ENCODE measurements at regions not wholly inside any gene's neighbourhood (a gene's known extent, or its start where the extent isn't known, plus 50 kb on each side); places are given as distances from the start of the nearest gene placed in this dataset.

DNA sequence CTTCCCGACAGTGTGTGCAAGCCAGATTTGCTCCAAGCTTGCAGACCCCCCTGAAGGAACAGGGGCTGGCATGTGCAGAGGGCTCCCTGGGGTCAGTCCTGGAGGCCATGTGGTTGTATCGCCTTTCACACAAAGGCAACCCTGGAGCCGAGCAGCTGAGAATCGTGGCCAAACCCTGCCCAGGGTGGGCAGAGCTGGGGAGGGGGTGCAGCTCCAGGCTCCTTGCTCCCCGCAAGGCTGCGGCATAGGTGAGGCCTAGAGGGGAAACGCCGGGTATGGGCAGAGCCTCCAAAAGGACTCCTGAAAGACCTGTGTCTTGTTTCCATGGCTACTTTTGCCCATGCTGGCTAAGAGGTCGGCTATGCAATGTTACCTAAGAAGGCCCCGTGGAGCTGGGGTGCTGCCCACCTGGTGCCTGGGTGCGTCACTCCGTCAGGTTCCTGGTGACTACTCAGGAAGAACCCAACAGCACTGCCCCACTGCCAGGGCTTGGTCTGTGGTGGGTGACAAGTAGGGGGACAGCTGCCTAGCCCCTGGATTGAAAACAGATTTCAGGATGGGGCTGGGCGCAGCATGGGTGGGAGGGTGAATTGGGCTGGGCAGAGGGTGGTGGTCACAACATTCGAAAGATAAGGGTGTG is 171.0 kb upstream of the SHH start:
- no peak for DNase-seq

DNA sequence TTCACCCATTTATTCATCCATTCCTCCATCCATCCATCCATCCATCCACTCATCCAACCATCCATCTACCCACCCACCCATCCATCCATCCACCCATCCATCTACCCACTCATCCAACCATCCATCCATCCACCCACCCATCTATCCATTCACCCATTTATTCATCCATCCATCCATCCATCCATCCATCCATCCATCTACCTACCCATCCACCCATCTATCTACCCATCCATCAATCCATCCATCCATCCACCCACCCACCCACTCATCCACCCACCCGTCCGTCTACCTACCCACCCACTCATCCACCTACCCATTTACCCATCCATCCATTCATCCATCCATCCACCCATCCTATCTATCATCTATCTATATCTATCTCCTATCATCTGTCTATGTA is 169.4 kb upstream of the SHH start:
- DNase-seq: no peak

DNA sequence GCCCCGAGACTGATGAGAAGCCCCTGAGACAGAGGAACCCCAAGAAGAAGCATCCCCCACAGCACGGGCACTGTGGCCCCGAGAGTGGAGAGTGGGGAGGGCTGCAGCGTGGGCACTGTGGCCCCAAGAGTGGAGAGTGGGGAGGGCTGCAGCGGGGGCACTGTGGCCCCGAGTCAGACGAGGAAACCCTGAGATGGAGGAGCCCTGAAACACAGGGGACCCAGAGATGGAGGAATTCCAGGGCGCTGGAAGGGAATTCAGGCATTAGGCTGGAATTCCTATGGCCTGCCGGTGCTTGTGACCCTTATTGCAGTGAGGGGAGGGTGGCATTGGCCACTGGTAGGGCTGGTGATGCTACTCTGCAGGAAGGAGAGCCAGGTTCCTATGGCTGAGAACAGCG is 168.6 kb upstream of the SHH start:
- DNase-seq: no peak

DNA sequence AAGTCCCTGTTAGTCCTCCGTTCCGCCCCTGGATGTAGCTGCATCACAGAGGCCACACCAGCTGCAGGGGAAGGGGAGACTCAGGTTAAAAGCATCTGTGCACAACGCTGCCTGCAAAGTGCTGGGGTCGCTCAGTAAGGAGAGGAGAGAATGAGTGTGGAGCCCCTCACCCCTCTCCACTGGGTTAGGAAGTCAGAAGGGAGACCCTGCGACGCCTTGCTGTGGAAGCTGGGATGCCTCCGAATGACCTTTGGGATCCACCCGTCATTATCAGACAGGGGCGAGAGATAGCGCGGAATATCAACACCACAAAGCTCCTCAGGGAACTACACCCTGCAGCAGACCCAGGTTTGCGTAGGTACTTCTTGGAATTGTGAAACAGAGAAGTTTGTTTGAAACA is 167.7 kb upstream of the SHH start:
- no peak for DNase-seq

DNA sequence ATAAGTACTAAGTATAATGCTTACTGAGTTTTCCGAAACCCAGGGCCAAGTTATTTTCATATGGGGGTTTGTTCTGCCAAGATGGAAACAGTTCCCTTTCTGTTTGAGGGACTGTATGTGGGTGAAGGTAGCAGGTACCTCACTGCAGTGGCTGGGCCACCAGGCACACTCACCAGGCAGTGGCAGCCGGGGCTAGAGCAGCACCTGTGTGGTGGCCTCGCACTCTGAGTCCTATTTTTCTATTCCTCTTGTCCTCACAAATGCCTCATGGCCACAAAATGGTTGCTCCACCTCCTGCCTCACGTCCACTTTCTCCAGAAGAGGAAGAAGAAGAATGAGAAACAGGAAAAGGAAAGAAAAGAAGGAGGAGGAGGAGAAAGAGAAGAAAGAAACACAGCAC is 167.3 kb upstream of the SHH start:
- DNase-seq: no peak

DNA sequence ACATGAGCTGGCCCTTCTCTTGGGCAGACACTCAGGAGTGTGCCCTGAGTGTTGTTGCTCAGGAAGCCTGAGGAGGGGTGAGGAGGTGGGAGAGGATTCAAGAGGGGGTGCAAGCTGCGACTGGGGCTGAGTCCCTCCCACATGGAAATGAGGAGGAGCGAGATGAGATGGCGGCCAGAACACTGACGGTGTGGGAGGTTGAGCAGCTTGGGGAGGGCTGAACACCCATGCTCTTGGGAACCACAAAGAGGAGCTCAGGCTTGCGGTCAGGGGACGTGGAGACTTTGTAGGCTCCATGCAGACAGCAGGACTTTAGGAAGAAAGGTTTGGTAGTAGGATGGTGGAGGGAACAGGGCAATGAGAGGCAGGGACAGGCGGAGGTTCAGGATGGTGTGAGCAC is 163.2 kb upstream of the SHH start:
- no peak for DNase-seq

DNA sequence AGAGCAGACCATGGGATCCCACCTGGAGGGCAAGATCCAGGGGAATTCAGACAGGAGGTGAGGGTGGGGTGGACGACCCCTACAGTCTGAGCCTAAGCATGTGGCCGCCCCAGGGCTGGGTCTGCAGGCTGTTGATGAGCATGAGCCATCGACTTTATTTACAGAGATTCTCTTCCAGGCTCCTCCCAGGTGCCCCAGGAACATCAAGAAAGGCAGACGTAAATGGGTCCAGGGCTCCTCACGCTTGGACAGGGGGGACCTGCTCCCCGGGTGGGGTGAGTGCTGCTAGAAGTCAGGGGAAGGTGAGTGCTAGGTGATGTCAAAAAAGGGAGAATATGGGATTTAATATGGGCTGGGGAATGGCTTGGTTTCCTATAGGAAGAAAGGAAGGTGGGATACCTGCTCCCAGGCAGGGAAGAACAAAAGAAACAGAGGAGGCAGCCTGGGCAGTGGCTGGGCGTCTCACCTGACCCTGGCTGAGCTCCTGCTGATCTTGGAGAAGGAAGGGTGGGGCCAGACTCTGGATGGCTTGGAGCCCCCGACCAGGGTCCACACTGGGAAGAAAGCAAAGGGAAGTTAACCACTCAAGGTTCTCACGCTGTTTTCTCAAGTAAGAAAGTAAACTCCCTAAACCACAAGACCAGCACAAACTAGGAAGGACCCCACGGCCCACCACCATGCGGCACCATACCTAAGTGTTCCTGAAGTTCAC is 162.1 kb upstream of the SHH start:
- no peak for DNase-seq

DNA sequence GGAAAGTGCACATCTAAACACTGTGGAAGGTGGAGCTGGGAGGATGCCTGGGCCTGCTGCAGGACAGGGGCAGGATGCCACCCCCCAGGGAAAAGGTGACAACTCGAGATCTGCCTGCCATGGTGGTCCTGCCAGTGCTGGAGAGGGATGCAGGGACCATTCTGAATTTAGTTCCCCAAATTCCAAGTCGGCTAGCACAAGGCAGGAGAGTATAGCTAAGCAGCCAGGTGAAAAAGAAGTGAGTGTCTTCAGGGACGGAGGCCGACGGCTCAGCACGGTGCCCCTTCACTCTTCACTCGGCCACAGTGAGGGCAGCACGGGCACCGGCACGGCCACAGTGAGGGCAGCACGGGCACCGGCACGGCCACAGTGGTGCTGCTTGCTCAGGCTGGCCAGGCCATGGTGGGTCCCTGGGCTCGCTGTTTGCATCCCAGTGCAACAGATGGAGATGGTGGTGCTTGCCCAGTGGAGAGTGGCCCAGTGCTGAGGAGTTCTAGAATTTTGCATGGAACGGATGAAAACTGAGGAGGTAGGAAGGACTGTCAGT is 161.3 kb upstream of the SHH start:
- DNase-seq: no peak

DNA sequence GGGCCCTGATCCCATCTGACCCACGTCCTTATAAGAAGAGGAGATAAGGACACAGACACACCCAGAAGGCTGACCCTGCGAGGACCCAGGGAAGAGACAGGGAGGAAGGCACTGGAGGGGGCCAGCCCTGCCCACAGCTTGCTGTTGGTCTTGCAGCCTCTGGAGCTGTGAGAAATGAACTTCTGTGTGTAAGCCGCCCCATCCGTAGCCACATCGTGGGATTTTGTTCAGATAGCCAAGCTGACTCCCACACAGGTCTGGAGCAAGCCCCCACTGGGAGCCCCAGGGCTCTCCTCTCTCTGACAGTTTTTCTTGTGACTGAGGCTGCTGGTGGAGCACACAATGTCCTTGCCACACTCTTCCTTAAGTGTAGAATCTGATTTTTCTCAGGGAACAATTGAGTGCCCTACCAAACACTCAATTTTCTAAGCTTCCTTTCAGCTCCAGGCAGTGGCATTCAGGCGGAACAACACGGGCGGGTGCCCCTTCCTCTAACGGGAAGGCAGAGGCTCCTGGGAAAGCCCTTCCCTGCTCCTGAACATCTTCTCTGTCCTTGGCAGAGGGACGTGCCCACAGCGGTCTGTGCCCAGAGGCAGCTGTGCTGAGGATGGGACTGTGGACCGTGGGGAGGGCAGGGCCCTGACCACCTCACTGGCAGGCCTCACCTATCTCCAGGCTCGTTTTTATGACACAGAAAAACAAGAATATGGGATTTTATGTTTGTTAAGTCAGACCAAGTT is 160.6 kb upstream of the SHH start:
- no peak for DNase-seq

DNA sequence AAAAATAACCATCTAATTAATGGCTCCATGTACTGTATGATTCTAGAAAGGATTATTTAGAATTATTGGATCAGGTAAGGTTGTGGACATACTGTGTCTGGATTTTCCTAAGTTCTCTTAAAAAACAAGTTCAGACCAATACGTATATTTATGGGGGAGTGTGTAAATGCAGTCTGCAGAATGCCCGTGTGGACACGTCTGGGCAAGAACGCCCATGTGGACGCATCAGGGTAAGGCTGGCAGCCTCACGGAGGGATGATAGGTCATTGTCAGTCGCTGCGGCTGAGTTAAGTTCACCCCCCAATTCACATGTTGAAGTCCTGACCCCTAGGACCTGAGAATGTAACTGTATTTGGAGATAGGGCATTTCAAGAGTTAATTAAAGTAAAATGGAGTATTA is 160.0 kb upstream of the SHH start:
- DNase-seq: no peak

DNA sequence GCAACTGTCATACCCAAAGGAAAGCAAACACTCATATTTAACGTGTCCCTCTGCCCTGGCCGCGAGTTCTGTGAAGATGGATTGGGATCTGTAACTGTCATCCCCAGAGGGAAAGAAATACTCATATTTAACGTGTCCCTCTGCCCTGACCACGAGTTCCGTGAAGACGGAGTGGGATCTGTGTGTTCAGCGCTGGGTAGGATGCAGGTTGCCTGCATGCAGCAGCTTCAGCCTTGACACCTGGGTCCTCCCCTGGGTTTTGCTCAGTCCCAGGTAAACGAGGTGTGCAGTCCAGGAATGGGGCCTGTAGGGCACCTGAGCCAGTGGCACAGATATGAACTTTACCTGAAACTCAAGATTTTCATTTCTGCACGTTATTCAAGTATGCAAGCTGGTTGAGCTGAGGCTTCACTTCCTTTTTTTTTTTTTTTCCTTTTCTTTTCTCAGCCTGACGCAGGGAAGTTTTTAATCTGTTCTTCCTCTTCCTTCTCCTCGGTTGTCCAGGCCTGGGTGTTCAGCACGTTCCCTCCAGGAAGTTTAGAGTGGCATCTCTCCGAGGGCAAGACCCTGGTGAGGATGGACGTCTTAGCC is 159.0 kb upstream of the SHH start:
- DNase-seq: no peak

DNA sequence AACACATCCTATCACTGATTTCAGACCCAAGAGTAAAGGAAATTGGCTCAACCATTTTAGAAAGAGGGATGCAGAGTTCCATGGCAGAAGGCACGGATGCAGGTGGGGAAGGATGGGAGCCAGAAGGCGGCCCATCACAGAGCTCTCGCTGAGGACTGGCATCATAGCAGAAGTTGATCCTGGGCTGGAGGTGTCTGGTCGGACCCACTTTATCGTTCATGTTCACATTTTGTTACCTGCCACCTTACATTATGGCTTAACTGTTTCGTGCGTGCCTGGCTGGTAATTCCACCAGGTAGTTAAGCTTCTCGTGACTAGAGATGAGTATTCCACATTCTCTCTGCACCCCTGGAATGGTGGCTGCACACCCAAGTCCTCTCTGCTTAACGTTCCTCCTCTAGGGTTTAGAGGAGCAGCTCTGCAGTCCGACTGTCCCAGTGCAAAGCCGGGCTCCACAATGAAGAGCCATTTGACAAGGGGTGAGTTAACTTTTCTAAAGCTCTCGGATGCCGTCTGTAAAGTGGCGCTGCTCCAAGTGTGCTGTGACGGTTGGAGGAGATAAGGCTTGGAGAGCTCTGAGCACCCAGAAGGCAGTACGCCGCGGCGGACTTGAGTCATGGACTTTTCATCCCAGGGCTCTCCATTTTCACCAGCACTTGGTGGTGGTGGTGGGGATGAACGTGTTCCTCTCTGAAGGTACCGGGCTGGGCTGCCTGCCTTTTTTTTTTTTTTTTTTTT is 157.1 kb upstream of the SHH start:
- DNase-seq: no peak

DNA sequence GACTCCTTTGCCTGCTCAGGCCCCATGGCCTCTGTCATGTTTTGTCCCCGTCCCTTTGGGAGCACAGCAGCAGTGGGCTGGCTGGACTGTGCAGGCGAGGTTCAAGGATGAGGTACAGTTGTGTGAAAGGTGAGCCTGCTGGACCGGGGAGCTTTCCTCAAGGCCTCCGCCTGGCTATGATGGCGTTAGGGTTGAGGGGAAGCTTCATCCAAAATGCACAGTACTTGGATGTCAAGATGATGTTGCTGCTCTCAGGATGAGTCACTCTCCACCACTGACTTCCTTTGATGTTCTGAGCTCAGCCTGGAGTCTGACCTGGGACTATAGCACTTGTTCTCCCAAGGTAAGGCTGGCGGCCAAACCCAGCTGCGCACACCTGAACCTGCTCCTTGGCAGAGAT is 152.7 kb upstream of the SHH start:
- DNase-seq: no peak

DNA sequence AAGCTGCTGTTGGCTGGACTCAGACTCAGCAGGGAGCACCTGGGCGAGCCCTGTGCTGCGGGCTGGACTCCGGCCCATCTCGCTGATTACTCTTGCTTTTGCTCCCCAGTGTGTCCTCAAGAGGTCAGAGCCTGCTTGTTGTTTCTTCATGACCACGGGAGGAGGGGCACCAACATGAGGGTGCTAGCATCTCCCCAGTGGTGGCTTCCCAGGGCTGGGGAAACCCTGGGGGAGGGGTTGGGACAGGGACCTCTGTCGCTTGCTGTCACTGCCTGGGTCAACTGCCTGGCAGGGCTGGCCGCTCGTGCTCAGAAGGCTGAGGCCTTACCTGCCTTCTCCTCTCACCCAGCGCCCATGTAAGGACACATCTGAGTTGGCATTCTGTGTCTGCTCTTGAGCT is 152.3 kb upstream of the SHH start:
- no peak for DNase-seq

DNA sequence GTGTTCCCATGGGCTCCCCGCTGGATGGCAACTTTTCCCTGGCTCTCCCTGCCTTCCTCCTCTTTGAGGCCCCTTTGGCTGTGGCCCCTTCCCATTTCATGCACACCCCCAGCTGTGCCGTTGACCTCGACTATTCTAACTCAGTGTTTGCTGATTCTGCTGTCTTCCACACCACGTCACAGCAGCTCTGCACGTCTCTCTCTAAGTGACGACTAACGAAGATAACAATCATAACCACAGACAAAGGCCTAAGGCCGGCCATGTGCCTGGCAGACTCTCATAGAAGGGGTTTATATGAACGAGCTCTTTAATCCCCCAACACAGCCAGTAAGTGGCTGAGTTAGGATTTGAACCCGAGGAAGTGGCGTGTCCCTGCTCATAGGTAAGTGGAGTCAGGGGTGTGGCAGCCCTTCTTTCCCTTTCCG is 151.5 kb upstream of the SHH start:
- no peak for DNase-seq

DNA sequence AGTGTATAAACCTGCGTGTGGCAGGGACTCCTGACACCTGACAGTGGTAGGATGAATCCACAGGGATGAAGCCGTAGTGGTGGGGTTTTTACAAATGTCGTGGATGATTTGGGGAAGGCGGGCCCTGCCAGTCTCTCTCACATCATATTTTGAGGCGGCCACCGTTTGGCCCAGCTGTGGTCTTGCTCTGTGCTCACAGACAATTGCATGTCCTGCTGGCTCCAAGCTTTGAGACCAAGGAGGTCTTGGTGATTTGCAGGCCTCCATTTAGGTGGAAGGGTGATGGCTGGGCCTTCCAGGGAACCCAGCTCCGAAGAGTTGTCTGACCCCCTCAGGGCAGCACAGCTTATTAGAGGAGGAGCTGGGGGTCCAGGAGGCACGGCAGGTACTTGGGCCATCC is 151.1 kb upstream of the SHH start:
- no peak for DNase-seq

DNA sequence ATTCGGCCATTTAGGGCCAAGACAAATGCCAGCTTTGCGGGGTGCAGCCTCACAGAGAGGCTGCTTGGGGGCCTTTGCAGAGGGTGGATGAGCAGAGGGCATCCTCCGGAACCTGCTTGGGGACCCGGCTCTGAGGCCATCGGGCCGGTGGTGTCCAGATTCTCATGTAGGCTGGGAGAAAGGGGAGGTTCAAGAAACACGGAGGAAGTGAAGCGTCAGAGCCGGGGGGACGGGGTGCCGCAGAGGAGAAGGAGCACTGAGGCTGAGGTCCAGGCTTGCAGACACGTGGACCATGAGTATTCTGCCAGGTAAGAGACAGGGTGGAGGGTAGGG is 150.7 kb upstream of the SHH start:
- DNase-seq: no peak

DNA sequence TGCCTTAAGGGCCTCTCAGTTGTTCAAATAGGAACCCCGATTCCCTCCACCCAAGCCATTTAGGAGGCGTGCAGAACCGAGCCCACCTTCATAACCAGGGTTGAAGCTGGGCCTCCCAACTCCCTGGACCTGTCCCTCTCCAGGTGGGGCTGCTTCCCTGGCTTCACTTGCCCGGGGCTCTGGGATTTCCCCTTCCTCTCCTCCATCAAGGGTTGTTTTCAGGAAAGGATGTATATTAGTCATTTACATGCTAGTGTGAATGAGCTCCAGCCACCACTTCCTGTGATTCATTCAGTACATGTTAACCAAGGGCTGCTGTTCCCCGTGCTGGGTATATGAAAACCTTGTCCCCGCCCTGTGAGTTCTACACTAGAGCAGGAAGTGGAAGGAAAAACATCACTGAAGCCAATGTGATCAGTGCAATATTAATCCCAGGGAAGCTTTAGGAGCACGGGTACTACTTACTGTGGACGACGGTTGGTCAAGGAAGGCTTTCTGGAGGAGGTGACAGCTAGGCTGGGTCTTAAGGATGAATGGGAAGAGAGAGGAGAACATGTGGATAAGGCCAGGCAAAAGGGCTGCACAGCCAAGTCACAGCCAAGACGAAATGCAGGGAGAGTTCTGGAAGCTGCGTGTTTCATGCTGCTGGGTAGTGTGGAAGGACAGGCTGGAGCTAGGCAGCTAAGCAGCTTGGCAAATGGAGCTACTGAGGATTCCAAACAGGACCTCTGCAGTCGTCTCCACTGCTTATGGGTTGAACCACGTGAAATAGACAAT is 150.1 kb upstream of the SHH start:
- no peak for DNase-seq

DNA sequence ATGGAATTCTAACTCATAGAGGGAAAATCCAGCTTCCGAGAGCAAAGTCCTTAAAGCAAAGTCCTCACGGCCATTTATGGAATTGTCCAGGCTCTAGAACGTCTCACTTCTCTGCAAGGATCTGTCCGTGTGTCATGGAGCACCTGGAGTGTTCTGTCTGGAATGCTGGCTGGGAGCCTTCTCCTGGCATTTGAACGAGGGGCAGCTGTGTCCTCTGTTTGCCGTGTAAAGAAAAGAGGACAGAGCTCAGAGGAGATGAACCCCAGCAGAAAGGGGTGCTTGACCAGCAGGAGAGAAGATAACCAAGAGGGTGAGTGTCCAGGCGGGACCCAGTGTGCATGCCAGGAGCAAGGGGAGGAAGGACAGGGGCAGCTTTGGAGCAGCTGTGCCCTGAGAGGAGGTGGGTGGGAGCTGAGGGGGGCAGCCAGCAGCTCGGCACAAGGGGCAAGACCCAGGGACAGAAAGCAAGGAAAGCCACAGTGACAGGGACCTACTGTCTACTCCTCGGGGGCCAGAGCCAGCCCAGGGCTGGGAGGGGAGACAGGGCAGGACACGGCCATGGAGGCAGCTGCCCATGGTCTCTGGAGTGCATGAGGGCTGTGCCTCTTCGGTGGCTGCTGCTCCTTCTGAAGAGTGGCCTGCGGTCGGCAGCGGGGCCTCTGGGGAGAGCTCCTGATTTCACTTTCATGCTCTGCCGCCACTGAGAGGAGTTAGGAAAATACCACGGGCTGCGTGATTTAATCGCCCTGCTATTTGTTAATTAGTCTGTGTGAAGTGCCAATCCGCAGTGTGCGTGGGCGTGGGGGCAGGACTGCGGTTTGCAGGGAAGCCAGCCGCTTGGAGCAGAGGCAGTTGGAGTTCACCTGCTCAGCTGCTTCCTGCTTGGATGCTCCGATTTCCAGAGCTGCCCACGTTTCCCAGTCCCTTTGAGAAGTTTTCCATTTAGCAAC is 149.3 kb upstream of the SHH start:
- no peak for DNase-seq

DNA sequence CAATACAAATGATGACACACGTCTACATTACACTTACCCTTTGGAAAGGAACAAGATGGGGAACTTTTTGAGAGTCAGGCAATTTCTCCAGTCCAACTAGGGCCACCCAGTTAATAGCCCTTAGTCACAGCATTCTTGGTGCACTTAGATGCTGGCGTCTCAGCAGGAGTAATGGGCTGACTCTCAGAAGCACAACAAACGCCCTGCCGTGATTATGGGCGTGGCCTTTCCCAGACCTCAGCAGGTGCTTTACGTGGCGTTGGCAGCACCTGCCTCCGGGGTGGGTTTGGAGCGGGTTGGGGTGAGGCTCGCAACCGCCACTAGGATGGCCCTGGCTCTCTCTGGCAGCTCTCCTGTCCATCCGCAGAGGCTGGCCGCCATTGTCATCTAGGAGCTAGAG is 147.6 kb upstream of the SHH start:
- DNase-seq: no peak

DNA sequence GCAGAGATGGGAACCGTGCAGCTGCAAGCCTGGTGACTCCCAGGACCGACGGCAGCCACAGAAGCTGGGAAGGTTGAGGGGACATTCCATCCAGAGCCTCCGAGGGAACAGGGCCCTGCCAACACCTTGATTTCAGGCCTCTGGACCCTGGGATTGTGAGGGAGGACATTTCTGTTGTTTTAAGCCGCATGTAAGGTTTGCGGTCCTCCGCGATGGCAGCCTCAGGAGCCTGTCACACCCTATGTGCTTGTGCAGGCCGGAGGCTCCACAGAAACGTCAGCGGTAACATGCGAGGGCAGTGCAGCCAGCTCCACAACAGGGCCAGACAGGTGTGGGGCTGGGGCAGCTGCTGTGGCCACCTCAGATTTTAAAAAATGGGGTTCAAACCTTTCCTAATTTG is 144.7 kb upstream of the SHH start:
- no peak for DNase-seq

All from activated naive CD4-positive, alpha-beta T cell (primary cell).